ENCODE measurements at regions not wholly inside any gene's neighbourhood (a gene's known extent, or its start where the extent isn't known, plus 50 kb on each side); places are given as distances from the start of the nearest gene placed in this dataset.

DNA sequence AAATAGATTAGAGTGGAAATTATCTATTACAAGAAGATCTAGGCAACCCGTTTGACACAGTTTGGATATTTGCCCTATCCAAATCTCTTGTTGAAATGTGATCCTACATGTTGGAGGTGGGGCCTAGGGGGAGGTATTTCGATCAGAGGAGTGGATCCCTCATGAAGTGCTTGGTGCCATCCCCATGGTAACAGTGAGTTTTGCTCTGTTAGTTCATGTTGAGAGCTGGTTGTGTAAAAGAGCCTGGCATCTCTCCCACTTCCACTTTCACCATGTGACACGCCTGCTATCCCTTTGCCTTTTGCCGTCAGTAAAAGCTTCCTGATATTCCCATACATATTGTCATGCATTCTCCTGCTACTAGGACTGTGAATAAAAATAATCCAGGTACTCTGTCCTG lies 66.4 kb upstream of the FLRT2 start:
- Histone ChIP-seq H3K9me2 (ENCODE audit: insufficient read depth, low read length) (no peaks in the 10 kb centered on the region), H2AFZ (ENCODE audit: low read length) (no peak overlapping the region), H3K79me2 (ENCODE audit: insufficient read depth, low read depth, low read length) (no peaks in the 10 kb centered on the region), H3K9me3 (ENCODE audit: low read length) (no peaks in the 10 kb centered on the region), H4K20me1 (ENCODE audit: insufficient read depth, low read length) (no peaks in the 10 kb centered on the region), H3K27ac (ENCODE audit: low read depth, low read length, poor library complexity, severe bottlenecking) (no peak overlapping the region), H3K4me1 (ENCODE audit: insufficient read depth, low read length, poor library complexity, severe bottlenecking) (no peaks in the 10 kb centered on the region), H3K36me3 (ENCODE audit: insufficient read depth, low read length) (no peaks in the 10 kb centered on the region), H3K4me2 (ENCODE audit: low read length) (no peak overlapping the region), H3K4me3 (ENCODE audit: low read depth, low read length, poor library complexity, severe bottlenecking) (no peak overlapping the region)
- POLR2A ChIA-PET, result no interaction called here
- no TSS peak for BruUV-seq (replicated peaks)
- no peak for DNase-seq (ENCODE audit: low spot score)
- no peak for TF ChIP-seq EZH2phosphoT487 (IDR thresholded peaks at IDR 0.05; ENCODE audit: borderline replicate concordance, low read depth, low read length)
- no peak for TF ChIP-seq CTCF (conservative IDR thresholded peaks at IDR 0.05; ENCODE audit: low read length)
- intact Hi-C loops (cut with micrococcal nuclease; ENCODE audit: unreplicated experiment), result no loop called here
- CTCF ChIA-PET (ENCODE audit: unreplicated experiment), result no interaction called here

DNA sequence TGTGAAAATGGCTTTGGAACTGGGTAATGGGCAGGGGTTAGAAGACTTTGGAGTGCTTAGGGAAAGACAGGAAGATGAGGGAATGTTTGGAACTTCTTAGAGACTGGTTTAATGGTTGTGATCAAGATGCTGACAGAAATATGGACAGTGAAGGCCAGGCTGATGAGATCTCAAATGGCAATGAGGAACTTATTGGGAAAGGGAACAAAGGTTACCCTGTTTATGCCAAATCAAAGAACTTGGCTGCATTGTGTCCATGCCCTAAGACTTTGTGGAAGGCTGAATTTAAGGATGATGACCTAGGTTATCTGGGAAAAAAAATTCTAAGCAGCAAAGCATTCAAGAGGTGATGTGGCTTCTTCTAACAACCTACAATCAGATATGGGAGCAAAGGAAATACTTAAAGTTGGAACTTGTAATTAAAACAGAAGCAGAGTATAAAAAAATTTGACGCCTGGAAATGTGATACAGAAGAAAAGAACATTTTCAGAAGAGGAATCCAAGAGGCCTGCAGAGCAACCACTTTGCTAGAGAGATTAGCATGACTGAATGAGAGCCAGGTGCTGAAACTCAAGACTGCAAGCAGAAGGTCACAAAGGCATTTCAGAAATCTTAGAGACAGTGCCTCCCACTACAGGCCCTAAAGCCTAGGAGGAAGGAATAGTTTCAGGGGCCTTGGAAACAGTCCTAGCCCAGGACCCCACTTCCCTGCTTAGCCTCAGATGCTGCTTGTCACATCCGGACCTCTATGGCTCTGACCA lies 65.6 kb upstream of the FLRT2 start:
- no peaks in the 10 kb centered on the region for H3K79me2 ChIP-seq (ENCODE audit: insufficient read depth, low read depth, low read length)
- POLR2A ChIA-PET, result no interaction called here
- no peaks in the 10 kb centered on the region for H3K9me2 ChIP-seq (ENCODE audit: insufficient read depth, low read length)
- no peaks in the 10 kb centered on the region for H4K20me1 ChIP-seq (ENCODE audit: insufficient read depth, low read length)
- no peaks in the 10 kb centered on the region for H3K9me3 ChIP-seq (ENCODE audit: low read length)
- H3K4me1 ChIP-seq (ENCODE audit: insufficient read depth, low read length, poor library complexity, severe bottlenecking), result no peaks in the 10 kb centered on the region
- DNase-seq (ENCODE audit: low spot score), result no peak
- H2AFZ ChIP-seq (ENCODE audit: low read length), result no peak overlapping the region
- CTCF ChIA-PET (ENCODE audit: unreplicated experiment), result no interaction called here
- H3K27ac ChIP-seq (ENCODE audit: low read depth, low read length, poor library complexity, severe bottlenecking), result no peak overlapping the region
- H3K4me2 ChIP-seq (ENCODE audit: low read length), result no peak overlapping the region
- TF ChIP-seq CTCF (conservative IDR thresholded peaks at IDR 0.05; ENCODE audit: low read length), result no peak
- TF ChIP-seq EZH2phosphoT487 (IDR thresholded peaks at IDR 0.05; ENCODE audit: borderline replicate concordance, low read depth, low read length), result no peak
- H3K4me3 ChIP-seq (ENCODE audit: low read depth, low read length, poor library complexity, severe bottlenecking), result no peak overlapping the region
- no TSS peak for BruUV-seq (replicated peaks)
- intact Hi-C loops (cut with micrococcal nuclease; ENCODE audit: unreplicated experiment), result no loop called here
- H3K36me3 ChIP-seq (ENCODE audit: insufficient read depth, low read length), result no peaks in the 10 kb centered on the region

DNA sequence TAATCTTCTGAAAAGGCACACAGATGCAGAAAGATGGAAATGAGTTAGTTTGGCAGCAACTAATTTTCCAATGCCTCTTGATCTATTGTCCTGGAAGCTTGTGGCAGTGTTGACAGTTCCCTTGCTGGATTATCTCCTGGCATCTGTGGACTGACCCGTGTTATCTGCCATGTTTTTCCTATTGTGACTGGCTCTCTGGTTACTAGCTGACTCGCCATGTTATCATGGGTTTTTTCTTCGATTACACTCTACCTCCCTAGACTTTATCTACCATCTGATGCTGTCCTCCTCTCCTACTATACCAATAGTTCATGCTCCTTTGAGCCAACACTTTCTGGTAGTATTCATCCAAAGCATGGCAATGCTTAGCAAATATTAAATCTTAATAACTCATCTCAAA lies 63.3 kb upstream of the FLRT2 start:
- ChIA-PET POLR2A (no interaction called here), CTCF (ENCODE audit: unreplicated experiment) (no interaction called here)
- Histone ChIP-seq H3K4me2 (ENCODE audit: low read length) (no peak overlapping the region), H3K9me3 (ENCODE audit: low read length) (no peaks in the 10 kb centered on the region), H2AFZ (ENCODE audit: low read length) (no peak overlapping the region), H3K27ac (ENCODE audit: low read depth, low read length, poor library complexity, severe bottlenecking) (no peak overlapping the region), H3K36me3 (ENCODE audit: insufficient read depth, low read length) (no peaks in the 10 kb centered on the region), H3K79me2 (ENCODE audit: insufficient read depth, low read depth, low read length) (no peaks in the 10 kb centered on the region), H4K20me1 (ENCODE audit: insufficient read depth, low read length) (no peaks in the 10 kb centered on the region), H3K4me3 (ENCODE audit: low read depth, low read length, poor library complexity, severe bottlenecking) (no peak overlapping the region), H3K9me2 (ENCODE audit: insufficient read depth, low read length) (no peaks in the 10 kb centered on the region), H3K4me1 (ENCODE audit: insufficient read depth, low read length, poor library complexity, severe bottlenecking) (no peaks in the 10 kb centered on the region)
- TF ChIP-seq EZH2phosphoT487 (IDR thresholded peaks at IDR 0.05; ENCODE audit: borderline replicate concordance, low read depth, low read length), result no peak
- no peak for TF ChIP-seq CTCF (conservative IDR thresholded peaks at IDR 0.05; ENCODE audit: low read length)
- DNase-seq (ENCODE audit: low spot score), result no peak
- intact Hi-C loops (cut with micrococcal nuclease; ENCODE audit: unreplicated experiment), result no loop called here
- no TSS peak for BruUV-seq (replicated peaks)

Measured in OCI-LY7 (cell line).